Type B pancreatic cell (in vitro differentiated cells): ENCODE measurements at regions not wholly inside any gene's neighbourhood (a gene's known extent, or its start where the extent isn't known, plus 50 kb on each side); places are given as distances from the start of the nearest gene placed in this dataset.

Source experiments
- DNase-seq: peaks from one replicate; pipeline ENCODE4 v3.0.0; 2021; ENCODE audit warnings: mixed read lengths; ENCODE audit not compliant: unreplicated experiment; ENCODE audit errors: extremely low spot score
- H3K27ac Mint-ChIP-seq: 2 replicates; pipeline ENCODE4 v1.8.0; 2021; ENCODE audit warnings: mild to moderate bottlenecking, mixed read lengths
- H3K27me3 Mint-ChIP-seq: 2 replicates; pipeline ENCODE4 v1.8.0; 2021; ENCODE audit warnings: mixed read lengths
- H3K36me3 Mint-ChIP-seq: 2 replicates; pipeline ENCODE4 v1.8.0; 2021; ENCODE audit warnings: mixed read lengths
- H3K4me1 Mint-ChIP-seq: one replicate; pipeline ENCODE4 v1.8.0; 2021; ENCODE audit warnings: mixed read lengths; ENCODE audit not compliant: unreplicated experiment
- H3K4me3 Mint-ChIP-seq: 2 replicates; pipeline ENCODE4 v1.8.0; 2021; ENCODE audit warnings: mild to moderate bottlenecking, mixed read lengths
- H3K9me3 Mint-ChIP-seq: 2 replicates; pipeline ENCODE4 v1.8.0; 2021; ENCODE audit warnings: mixed read lengths
- CTCF ChIP-seq: fragments of 200-600 bp; sonication (generic); conservative IDR thresholded peaks from 2 replicates; pipeline ENCODE4 v1.5.0; 2021; ENCODE audit warnings: antibody characterized with exemption, mild to moderate bottlenecking

DNA sequence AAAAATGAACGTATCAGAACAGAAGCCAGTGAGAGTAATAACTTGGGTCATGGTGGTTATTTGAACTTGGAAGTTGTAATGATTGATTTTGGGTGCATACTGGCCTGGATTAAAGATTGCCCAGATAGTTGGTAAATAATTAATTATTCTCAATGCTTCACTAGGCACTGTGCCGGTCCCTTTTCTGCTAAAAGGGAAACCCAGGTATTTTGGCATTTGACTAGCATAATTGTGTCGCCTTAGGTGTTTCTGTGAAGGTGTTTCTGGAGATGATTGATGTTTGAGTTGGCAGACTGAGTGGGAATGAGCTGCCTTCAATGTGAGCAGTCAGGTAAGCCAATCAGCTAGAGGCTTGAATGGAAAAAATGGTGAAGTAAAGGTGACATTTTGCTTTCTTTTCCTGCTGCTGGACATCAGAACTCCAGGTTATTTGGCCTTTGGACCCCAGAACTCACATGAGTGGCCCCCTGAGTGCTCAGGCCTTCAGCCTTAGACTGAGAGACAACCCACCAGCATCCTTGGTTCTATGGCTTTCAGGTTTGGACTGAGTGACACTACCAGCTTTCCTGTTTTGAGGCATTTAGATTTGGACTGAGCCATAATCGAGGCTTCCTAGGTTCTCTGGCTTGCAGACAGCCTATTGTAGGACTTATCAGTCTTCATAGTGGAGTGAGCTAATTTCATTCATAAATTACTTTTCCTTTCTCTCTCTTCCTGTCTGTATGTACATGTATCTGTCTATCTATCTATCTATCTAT, 120.7 kb upstream of the PAPPA start:
- Mint-ChIP-seq H3K36me3 (no peaks in the 10 kb centered on the region), H3K4me1 (peaks cover 7% of the 10 kb centered on the region), H3K27ac (no peak overlapping the region), H3K27me3 (peaks cover 3% of the 10 kb centered on the region), H3K9me3 (peaks cover 9% of the 10 kb centered on the region), H3K4me3 (no peak overlapping the region)
- TF ChIP-seq CTCF: no peak
- DNase-seq: no peak

- H3K36me3 Mint-ChIP-seq: no peaks in the 10 kb centered on the region
- H3K27me3 Mint-ChIP-seq: peaks cover 3% of the 10 kb centered on the region
- peaks cover 2% of the 10 kb centered on the region for H3K9me3 Mint-ChIP-seq
These were observed 114.3 kb upstream of the PAPPA start for GRCh38 chr9:116039312-116039711.

GRCh38 chr9:116039893-116040292, 113.7 kb upstream of the PAPPA start:
- no peak overlapping the region for H3K27ac Mint-ChIP-seq
- no peaks in the 10 kb centered on the region for H3K36me3 Mint-ChIP-seq
- peaks cover 3% of the 10 kb centered on the region for H3K9me3 Mint-ChIP-seq
- H3K27me3 Mint-ChIP-seq: peaks cover 3% of the 10 kb centered on the region
- peaks cover 7% of the 10 kb centered on the region for H3K4me1 Mint-ChIP-seq
- TF ChIP-seq CTCF: no peak
- no peak overlapping the region for H3K4me3 Mint-ChIP-seq
- no peak for DNase-seq

More at GRCh38 chr9:116039312-116039711, 114.3 kb upstream of the PAPPA start:
- no peak for DNase-seq
- no peak overlapping the region for H3K27ac Mint-ChIP-seq
- TF ChIP-seq CTCF: no peak
- peaks cover 7% of the 10 kb centered on the region for H3K4me1 Mint-ChIP-seq
- no peak overlapping the region for H3K4me3 Mint-ChIP-seq

DNA sequence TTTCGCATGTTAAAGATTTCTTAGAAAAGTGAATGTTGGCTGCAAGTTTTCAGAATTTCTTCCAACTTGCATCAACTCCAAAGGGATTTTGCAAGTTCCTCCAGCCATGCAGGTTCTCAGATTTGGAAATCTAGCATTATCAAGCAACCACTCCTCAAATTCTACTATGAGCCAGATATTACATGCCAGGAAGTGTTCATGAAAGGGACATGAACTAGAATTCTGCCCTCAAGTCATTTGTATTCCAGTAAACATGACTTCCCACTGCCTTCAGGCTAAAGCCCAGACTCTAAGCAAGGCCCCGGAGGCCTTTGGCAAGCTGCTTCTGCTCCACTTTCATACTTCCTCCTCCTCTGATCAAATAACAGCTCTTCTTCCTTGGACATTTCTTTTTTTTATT, 111.3 kb upstream of the PAPPA start:
- no peak for DNase-seq
- no peaks in the 10 kb centered on the region for H3K4me1 Mint-ChIP-seq
- peaks cover 10% of the 10 kb centered on the region for H3K9me3 Mint-ChIP-seq
- no peak for TF ChIP-seq CTCF
- no peak overlapping the region for H3K27ac Mint-ChIP-seq
- H3K4me3 Mint-ChIP-seq: no peak overlapping the region
- no peaks in the 10 kb centered on the region for H3K36me3 Mint-ChIP-seq
- no peaks in the 10 kb centered on the region for H3K27me3 Mint-ChIP-seq

GRCh38 chr9:116045083-116045482, 108.5 kb upstream of the PAPPA start:
- TF ChIP-seq CTCF: no peak
- Mint-ChIP-seq H3K36me3 (no peaks in the 10 kb centered on the region), H3K27me3 (no peaks in the 10 kb centered on the region), H3K4me3 (no peak overlapping the region), H3K9me3 (peaks cover 10% of the 10 kb centered on the region), H3K27ac (no peak overlapping the region), H3K4me1 (no peaks in the 10 kb centered on the region)
- DNase-seq: no peak

- peaks cover 4% of the 10 kb centered on the region for H3K27me3 Mint-ChIP-seq
- no peaks in the 10 kb centered on the region for H3K4me1 Mint-ChIP-seq
- TF ChIP-seq CTCF: no peak
- H3K9me3 Mint-ChIP-seq: peaks cover 10% of the 10 kb centered on the region
- H3K36me3 Mint-ChIP-seq: no peaks in the 10 kb centered on the region
- no peak overlapping the region for H3K27ac Mint-ChIP-seq
- DNase-seq: no peak
- no peak overlapping the region for H3K4me3 Mint-ChIP-seq
These were observed 105.5 kb upstream of the PAPPA start for GRCh38 chr9:116048081-116048480.
